ENCODE measurements at regions not wholly inside any gene's neighbourhood (a gene's known extent, or its start where the extent isn't known, plus 50 kb on each side); places are given as distances from the start of the nearest gene placed in this dataset.
A peak's percentile ranks its signal among the peaks of the same experiment; 100 is the strongest.

- DNase-seq (ENCODE audit: low read depth) = no peak
These were observed 366.0 kb upstream of the PDGFD start for GRCh38 chr11:104529906-104530305.

- no peak for DNase-seq (ENCODE audit: low read depth)
These were observed 365.3 kb upstream of the PDGFD start for GRCh38 chr11:104529213-104529612.

GRCh38 chr11:104526006-104526405 is 362.1 kb upstream of the PDGFD start:
- no peak for DNase-seq (ENCODE audit: low read depth)

- no peak for DNase-seq (ENCODE audit: low read depth)
These were observed 361.5 kb upstream of the PDGFD start for GRCh38 chr11:104525416-104525815.

GRCh38 chr11:104524254-104524653 is 360.3 kb upstream of the PDGFD start:
- DNase-seq (ENCODE audit: low read depth) = no peak

GRCh38 chr11:104523611-104524010 is 359.7 kb upstream of the PDGFD start:
- no peak for DNase-seq (ENCODE audit: low read depth)

GRCh38 chr11:104522650-104523049 is 358.7 kb upstream of the PDGFD start:
- DNase-seq (ENCODE audit: low read depth) = peak; percentile 26

GRCh38 chr11:104522123-104522522 is 358.2 kb upstream of the PDGFD start:
- no peak for DNase-seq (ENCODE audit: low read depth)

- DNase-seq (ENCODE audit: low read depth) = no peak
These were observed 346.2 kb upstream of the PDGFD start for GRCh38 chr11:104510169-104510568.

GRCh38 chr11:104490182-104490581 is 326.2 kb upstream of the PDGFD start:
- DNase-seq (ENCODE audit: low read depth) = no peak

- DNase-seq (ENCODE audit: low read depth) = no peak
These were observed 324.6 kb upstream of the PDGFD start for GRCh38 chr11:104488561-104488960.

GRCh38 chr11:104487046-104487806 is 323.3 kb upstream of the PDGFD start:
- no peak for DNase-seq (ENCODE audit: low read depth)

GRCh38 chr11:104484804-104485554 is 321.0 kb upstream of the PDGFD start:
- DNase-seq (ENCODE audit: low read depth) = no peak

GRCh38 chr11:104476898-104477297 is 313.0 kb upstream of the PDGFD start:
- no peak for DNase-seq (ENCODE audit: low read depth)

GRCh38 chr11:104476454-104476853 is 312.5 kb upstream of the PDGFD start:
- DNase-seq (ENCODE audit: low read depth) = no peak

- DNase-seq (ENCODE audit: low read depth) = no peak
These were observed 303.5 kb upstream of the PDGFD start for GRCh38 chr11:104467404-104467803.

GRCh38 chr11:104465321-104465720 is 301.4 kb upstream of the PDGFD start:
- no peak for DNase-seq (ENCODE audit: low read depth)

GRCh38 chr11:104464691-104465090 is 300.7 kb upstream of the PDGFD start:
- DNase-seq (ENCODE audit: low read depth) = no peak

GRCh38 chr11:104462341-104462740 is 298.4 kb upstream of the PDGFD start:
- peak; percentile 54 for DNase-seq (ENCODE audit: low read depth)

GRCh38 chr11:104451197-104451893 is 287.4 kb upstream of the PDGFD start:
- DNase-seq (ENCODE audit: low read depth) = no peak

- no peak for DNase-seq (ENCODE audit: low read depth)
These were observed 279.4 kb upstream of the PDGFD start for GRCh38 chr11:104443387-104443786.

- no peak for DNase-seq (ENCODE audit: low read depth)
These were observed 278.4 kb upstream of the PDGFD start for GRCh38 chr11:104442321-104442720.

- DNase-seq (ENCODE audit: low read depth) = no peak
These were observed 271.5 kb upstream of the PDGFD start for GRCh38 chr11:104435494-104435893.

Data from non-pigmented ciliary epithelial cell (primary cell).